HG03139 (cell line): ENCODE measurements at regions not wholly inside any gene's neighbourhood (a gene's known extent, or its start where the extent isn't known, plus 50 kb on each side); places are given as distances from the start of the nearest gene placed in this dataset.
"Not testable (repeated sequence)": the region's sequence is repeated elsewhere in the genome, so short reads cannot be mapped to it uniquely, and the experiment has no call there.

Experiments used
- ATAC-seq: cut with Tn5 transposase; IDR thresholded peaks from one replicate; pipeline ENCODE4 v1.9.1; 2021; ENCODE audit not compliant: unreplicated experiment

- no peak for ATAC-seq
Measured at GRCh38 chr6:15087186-15087589, 158.7 kb upstream of the JARID2 start.

GRCh38 chr6:15088904-15089568, 156.8 kb upstream of the JARID2 start:
- no peak for ATAC-seq

- no peak for ATAC-seq
Measured at GRCh38 chr6:15089569-15090144, 156.2 kb upstream of the JARID2 start.

- ATAC-seq: no peak
Measured at GRCh38 chr6:15090145-15090579, 155.7 kb upstream of the JARID2 start.

- ATAC-seq: no peak
Measured at GRCh38 chr6:15090745-15091384, 155.0 kb upstream of the JARID2 start.

- no peak for ATAC-seq
Measured at GRCh38 chr6:15096894-15097837, 148.7 kb upstream of the JARID2 start.

GRCh38 chr6:15101130-15101529, 144.7 kb upstream of the JARID2 start:
- ATAC-seq: no peak

- ATAC-seq: no peak
Measured at GRCh38 chr6:15102241-15102640, 143.6 kb upstream of the JARID2 start.

- no peak for ATAC-seq
Measured at GRCh38 chr6:15106958-15107643, 138.8 kb upstream of the JARID2 start.

GRCh38 chr6:15107644-15108382, 138.1 kb upstream of the JARID2 start:
- ATAC-seq: no peak

- no peak for ATAC-seq
Measured at GRCh38 chr6:15108383-15108715, 137.5 kb upstream of the JARID2 start.

GRCh38 chr6:15109338-15110090, 136.4 kb upstream of the JARID2 start:
- ATAC-seq: no peak

- no peak for ATAC-seq
Measured at GRCh38 chr6:15110726-15111354, 135.0 kb upstream of the JARID2 start.

- not testable (repeated sequence) for ATAC-seq
Measured at GRCh38 chr6:15111576-15111975, 134.3 kb upstream of the JARID2 start.

GRCh38 chr6:15113587-15113986, 132.3 kb upstream of the JARID2 start:
- no peak for ATAC-seq

GRCh38 chr6:15114061-15114460, 131.8 kb upstream of the JARID2 start:
- ATAC-seq: no peak

GRCh38 chr6:15116889-15117288, 129.0 kb upstream of the JARID2 start:
- no peak for ATAC-seq

- ATAC-seq: no peak
Measured at GRCh38 chr6:15121443-15121842, 124.4 kb upstream of the JARID2 start.

GRCh38 chr6:15121977-15122550, 123.8 kb upstream of the JARID2 start:
- ATAC-seq: no peak
